GM12878 (cell line): ENCODE measurements at regions not wholly inside any gene's neighbourhood (a gene's known extent, or its start where the extent isn't known, plus 50 kb on each side); places are given as distances from the start of the nearest gene placed in this dataset.

Experiments used
- POLR2AphosphoS5 ChIP-seq: IDR thresholded peaks from 2 replicates; pipeline ENCODE4 v1.6.1; 2011; ENCODE audit warnings: mild to moderate bottlenecking, low read length, inconsistent platforms
- TF ChIP-seq, protein P1 (sequence below): IDR thresholded peaks from 2 replicates; pipeline ENCODE4 v1.6.1; 2012; ENCODE audit warnings: low read depth, low read length, improper control_type of control experiment
- TF ChIP-seq, protein P2 (sequence below), 3 experiments: IDR thresholded peaks in 2 of 3; conservative IDR thresholded peaks in 1 of 3; 2 replicates each; pipeline ENCODE4 v1.5.1; 2011; ENCODE audit warnings: low read depth in 3 of 3, low read length in 3 of 3, mild to moderate bottlenecking in 3 of 3, control low read depth in 2 of 3, moderate library complexity in 2 of 3, inconsistent platforms in 1 of 3, mixed read lengths in 1 of 3; ENCODE audit not compliant: control insufficient read depth in 2 of 3, insufficient read depth in 1 of 3; ENCODE audit errors: extremely low read depth in 1 of 3

DNA sequence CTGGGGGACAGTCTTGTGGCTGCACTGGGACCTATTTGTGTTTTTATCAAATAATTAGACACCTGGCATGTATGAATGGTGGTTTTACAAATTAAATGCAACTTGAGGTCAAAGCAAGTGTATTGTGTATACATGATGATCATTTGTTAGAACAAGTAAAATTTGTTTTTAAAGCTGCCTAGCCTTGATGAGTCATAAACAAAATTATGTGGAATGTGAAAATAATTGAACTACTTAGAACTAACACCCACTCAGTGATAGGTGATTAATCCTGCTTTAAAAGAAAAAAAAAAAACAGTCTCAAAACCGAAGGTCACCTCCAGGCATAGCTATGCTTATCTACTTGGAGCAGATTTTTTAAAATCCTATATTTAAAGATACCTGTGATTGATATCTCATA lies 770.3 kb upstream of the SLITRK5 start:
- TF ChIP-seq, protein P1, sequence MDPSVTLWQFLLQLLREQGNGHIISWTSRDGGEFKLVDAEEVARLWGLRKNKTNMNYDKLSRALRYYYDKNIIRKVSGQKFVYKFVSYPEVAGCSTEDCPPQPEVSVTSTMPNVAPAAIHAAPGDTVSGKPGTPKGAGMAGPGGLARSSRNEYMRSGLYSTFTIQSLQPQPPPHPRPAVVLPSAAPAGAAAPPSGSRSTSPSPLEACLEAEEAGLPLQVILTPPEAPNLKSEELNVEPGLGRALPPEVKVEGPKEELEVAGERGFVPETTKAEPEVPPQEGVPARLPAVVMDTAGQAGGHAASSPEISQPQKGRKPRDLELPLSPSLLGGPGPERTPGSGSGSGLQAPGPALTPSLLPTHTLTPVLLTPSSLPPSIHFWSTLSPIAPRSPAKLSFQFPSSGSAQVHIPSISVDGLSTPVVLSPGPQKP = no peak
- TF ChIP-seq, protein P2, sequence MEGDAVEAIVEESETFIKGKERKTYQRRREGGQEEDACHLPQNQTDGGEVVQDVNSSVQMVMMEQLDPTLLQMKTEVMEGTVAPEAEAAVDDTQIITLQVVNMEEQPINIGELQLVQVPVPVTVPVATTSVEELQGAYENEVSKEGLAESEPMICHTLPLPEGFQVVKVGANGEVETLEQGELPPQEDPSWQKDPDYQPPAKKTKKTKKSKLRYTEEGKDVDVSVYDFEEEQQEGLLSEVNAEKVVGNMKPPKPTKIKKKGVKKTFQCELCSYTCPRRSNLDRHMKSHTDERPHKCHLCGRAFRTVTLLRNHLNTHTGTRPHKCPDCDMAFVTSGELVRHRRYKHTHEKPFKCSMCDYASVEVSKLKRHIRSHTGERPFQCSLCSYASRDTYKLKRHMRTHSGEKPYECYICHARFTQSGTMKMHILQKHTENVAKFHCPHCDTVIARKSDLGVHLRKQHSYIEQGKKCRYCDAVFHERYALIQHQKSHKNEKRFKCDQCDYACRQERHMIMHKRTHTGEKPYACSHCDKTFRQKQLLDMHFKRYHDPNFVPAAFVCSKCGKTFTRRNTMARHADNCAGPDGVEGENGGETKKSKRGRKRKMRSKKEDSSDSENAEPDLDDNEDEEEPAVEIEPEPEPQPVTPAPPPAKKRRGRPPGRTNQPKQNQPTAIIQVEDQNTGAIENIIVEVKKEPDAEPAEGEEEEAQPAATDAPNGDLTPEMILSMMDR (IDR thresholded peaks at IDR 0.05 in 2 of 3, conservative IDR thresholded peaks at IDR 0.05 in 1 of 3; ENCODE audit: control insufficient read depth in 2 of 3, extremely low read depth in 1 of 3, insufficient read depth in 1 of 3, low read depth in 3 of 3, low read length in 3 of 3) = no peak
- no peak for TF ChIP-seq POLR2AphosphoS5
